Esophagus muscularis mucosa (tissue), 3 donors: ENCODE measurements at regions not wholly inside any gene's neighbourhood (a gene's known extent, or its start where the extent isn't known, plus 50 kb on each side); places are given as distances from the start of the nearest gene placed in this dataset.

Experiments used
- CTCF ChIP-seq, 3 experiments: fragments of 200-600 bp in 2 of 3; fragments of 450-650 bp in 1 of 3; sonication (generic) in 2 of 3; IDR thresholded peaks; one replicate each; pipeline ENCODE4 v1.5.1; 2017 to 2019; ENCODE audit warnings: antibody characterized with exemption in 3 of 3, mild to moderate bottlenecking in 2 of 3, moderate library complexity in 1 of 3
- POLR2A ChIP-seq: fragments of 450-650 bp; IDR thresholded peaks from one replicate; pipeline ENCODE4 v1.6.1; 2017; ENCODE audit warnings: antibody characterized with exemption, moderate library complexity, mild to moderate bottlenecking, low read depth

- TF ChIP-seq CTCF (IDR thresholded peaks at IDR 0.05) (no peak), POLR2A (no peak)
Measured at GRCh38 chr22:48595511-48595905, 1232.2 kb downstream of the BRD1 start.
